Ascending aorta (tissue), 2 donors: ENCODE measurements at regions not wholly inside any gene's neighbourhood (a gene's known extent, or its start where the extent isn't known, plus 50 kb on each side); places are given as distances from the start of the nearest gene placed in this dataset.

Experiments
- DNase-seq, 2 donors: peaks; one replicate each; pipeline ENCODE4 v3.0.0-alpha.2; 2019; ENCODE audit warnings: low spot score in 2 of 2
- H3K27ac ChIP-seq, 2 donors: fragments of 200-600 bp; sonication (generic); one replicate each; pipeline ENCODE4 v1.5.1; 2016 to 2017; ENCODE audit warnings: mild to moderate bottlenecking in 1 of 2
- H3K27me3 ChIP-seq: fragments of 200-600 bp; sonication (generic); one replicate; pipeline ENCODE4 v1.5.1; 2017
- H3K36me3 ChIP-seq, 2 donors: fragments of 200-600 bp; sonication (generic); one replicate each; pipeline ENCODE4 v1.5.1; 2016
- H3K4me1 ChIP-seq, 2 donors: fragments of 200-600 bp; sonication (generic); one replicate each; pipeline ENCODE4 v1.5.1; 2016 to 2017; ENCODE audit warnings: mild to moderate bottlenecking in 1 of 2
- H3K4me3 ChIP-seq, 2 donors: fragments of 200-600 bp; sonication (generic); one replicate each; pipeline ENCODE4 v1.5.1; 2016 to 2017; ENCODE audit warnings: mild to moderate bottlenecking in 1 of 2
- H3K9me3 ChIP-seq, 2 donors: fragments of 200-600 bp; sonication (generic); one replicate each; pipeline ENCODE4 v1.5.1; 2016
- CTCF ChIP-seq, 3 experiments: fragments of 200-600 bp in 2 of 3; fragments of 450-650 bp in 1 of 3; sonication (generic) in 2 of 3; IDR thresholded peaks; one replicate each; pipeline ENCODE4 v1.5.1; 2016 to 2019; ENCODE audit warnings: antibody characterized with exemption in 3 of 3, mild to moderate bottlenecking in 1 of 3, moderate library complexity in 1 of 3
- intact Hi-C: fragments of 100-400 bp; cut with DNase I; formaldehyde crosslinking; loops from one replicate; pipeline ENCODE4 v1.15.1; 2023

- no peak for TF ChIP-seq CTCF (IDR thresholded peaks at IDR 0.05)
- no peaks in the 10 kb centered on the region for H3K36me3 ChIP-seq
- H3K4me1 ChIP-seq: no peaks in the 10 kb centered on the region
- DNase-seq: no peak
- H3K9me3 ChIP-seq: no peaks in the 10 kb centered on the region
- intact Hi-C loops: no loop called here
- H3K27me3 ChIP-seq: no peaks in the 10 kb centered on the region
- H3K4me3 ChIP-seq: no peak overlapping the region
- H3K27ac ChIP-seq: no peak overlapping the region
These were observed 118.0 kb upstream of the G2E3 start for GRCh38 chr14:30440961-30441360.

- Histone ChIP-seq H3K4me1 (no peaks in the 10 kb centered on the region), H3K9me3 (no peaks in the 10 kb centered on the region), H3K27ac (no peak overlapping the region), H3K4me3 (no peak overlapping the region), H3K36me3 (no peaks in the 10 kb centered on the region), H3K27me3 (no peaks in the 10 kb centered on the region)
- intact Hi-C loops: no loop called here
- TF ChIP-seq CTCF (IDR thresholded peaks at IDR 0.05): peak in 1 of 3 experiments; percentile 27
- DNase-seq: no peak
These were observed 115.5 kb upstream of the G2E3 start for GRCh38 chr14:30443368-30444007.

GRCh38 chr14:30444451-30444850 is 114.5 kb upstream of the G2E3 start:
- intact Hi-C loops: no loop called here
- H3K27me3 ChIP-seq: no peaks in the 10 kb centered on the region
- no peak for DNase-seq

GRCh38 chr14:30445011-30445793 is 113.8 kb upstream of the G2E3 start:
- Histone ChIP-seq H3K9me3 (no peaks in the 10 kb centered on the region), H3K27me3 (no peaks in the 10 kb centered on the region), H3K4me1 (no peaks in the 10 kb centered on the region), H3K36me3 (no peaks in the 10 kb centered on the region), H3K27ac (no peak overlapping the region), H3K4me3 (no peak overlapping the region)
- no peak for TF ChIP-seq CTCF (IDR thresholded peaks at IDR 0.05)
- intact Hi-C loops: no loop called here
- DNase-seq: no peak

More at GRCh38 chr14:30444451-30444850, 114.5 kb upstream of the G2E3 start:
- TF ChIP-seq CTCF (IDR thresholded peaks at IDR 0.05): no peak
- Histone ChIP-seq H3K27ac (no peak overlapping the region), H3K36me3 (no peaks in the 10 kb centered on the region), H3K4me3 (no peak overlapping the region), H3K9me3 (no peaks in the 10 kb centered on the region), H3K4me1 (no peaks in the 10 kb centered on the region)

GRCh38 chr14:30445852-30446251 is 113.1 kb upstream of the G2E3 start:
- no peak for TF ChIP-seq CTCF (IDR thresholded peaks at IDR 0.05)
- no peaks in the 10 kb centered on the region for H3K36me3 ChIP-seq
- intact Hi-C loops: no loop called here

More at GRCh38 chr14:30445852-30446251, 113.1 kb upstream of the G2E3 start:
- H3K27me3 ChIP-seq: no peaks in the 10 kb centered on the region
- H3K4me3 ChIP-seq: no peak overlapping the region
- no peaks in the 10 kb centered on the region for H3K4me1 ChIP-seq
- no peaks in the 10 kb centered on the region for H3K9me3 ChIP-seq
- H3K27ac ChIP-seq: no peak overlapping the region
- no peak for DNase-seq
